ENCODE measurements at regions not wholly inside any gene's neighbourhood (a gene's known extent, or its start where the extent isn't known, plus 50 kb on each side); places are given as distances from the start of the nearest gene placed in this dataset.
"Not testable (repeated sequence)": the region's sequence is repeated elsewhere in the genome, so short reads cannot be mapped to it uniquely, and the experiment has no call there.

- DNase-seq, result no peak
Measured at GRCh38 chr3:13245615-13245978, 172.4 kb upstream of the IQSEC1 start.

- no peak for DNase-seq
Measured at GRCh38 chr3:13243586-13243985, 170.4 kb upstream of the IQSEC1 start.

GRCh38 chr3:13242364-13242737 lies 169.1 kb upstream of the IQSEC1 start:
- DNase-seq, result no peak

GRCh38 chr3:13241621-13242363 lies 168.6 kb upstream of the IQSEC1 start:
- DNase-seq, result no peak

GRCh38 chr3:13240928-13241618 lies 167.8 kb upstream of the IQSEC1 start:
- no peak for DNase-seq

GRCh38 chr3:13239467-13239760 lies 166.2 kb upstream of the IQSEC1 start:
- DNase-seq, result no peak

GRCh38 chr3:13238687-13239466 lies 165.6 kb upstream of the IQSEC1 start:
- DNase-seq, result no peak

- no peak for DNase-seq
Measured at GRCh38 chr3:13237776-13238490, 164.7 kb upstream of the IQSEC1 start.

GRCh38 chr3:13236557-13237173 lies 163.4 kb upstream of the IQSEC1 start:
- DNase-seq, result no peak

- DNase-seq, result no peak
Measured at GRCh38 chr3:13235897-13236296, 162.7 kb upstream of the IQSEC1 start.

GRCh38 chr3:13235079-13235478 lies 161.8 kb upstream of the IQSEC1 start:
- DNase-seq, result no peak

GRCh38 chr3:13234666-13235065 lies 161.4 kb upstream of the IQSEC1 start:
- DNase-seq, result no peak

GRCh38 chr3:13233487-13234485 lies 160.6 kb upstream of the IQSEC1 start:
- DNase-seq, result no peak

GRCh38 chr3:13231781-13232666 lies 158.8 kb upstream of the IQSEC1 start:
- no peak for DNase-seq

- no peak for DNase-seq
Measured at GRCh38 chr3:13229273-13229949, 156.2 kb upstream of the IQSEC1 start.

GRCh38 chr3:13228584-13228983 lies 155.4 kb upstream of the IQSEC1 start:
- no peak for DNase-seq

GRCh38 chr3:13228169-13228568 lies 154.9 kb upstream of the IQSEC1 start:
- not testable (repeated sequence) for DNase-seq

GRCh38 chr3:13227315-13228165 lies 154.3 kb upstream of the IQSEC1 start:
- DNase-seq, result no peak

GRCh38 chr3:13224967-13225366 lies 151.7 kb upstream of the IQSEC1 start:
- no peak for DNase-seq
